Testis (tissue), 2 donors: ENCODE measurements at regions not wholly inside any gene's neighbourhood (a gene's known extent, or its start where the extent isn't known, plus 50 kb on each side); places are given as distances from the start of the nearest gene placed in this dataset.

Source experiments
- DNase-seq: peaks from one replicate; pipeline ENCODE4 v3.0.0-alpha.2; 2019
- H3K27ac ChIP-seq, 2 donors: fragments of 200-600 bp; sonication (generic); one replicate each; pipeline ENCODE4 v1.5.1; 2019
- H3K27me3 ChIP-seq: fragments of 200-600 bp; sonication (generic); one replicate; pipeline ENCODE4 v1.5.1; 2019
- H3K36me3 ChIP-seq: fragments of 200-600 bp; sonication (generic); one replicate; pipeline ENCODE4 v1.5.1; 2017; ENCODE audit warnings: low read depth; ENCODE audit errors: missing control alignments
- H3K4me1 ChIP-seq: fragments of 200-600 bp; sonication (generic); one replicate; pipeline ENCODE4 v1.5.1; 2019
- H3K4me3 ChIP-seq, 2 donors: fragments of 200-600 bp; sonication (generic); one replicate each; pipeline ENCODE4 v1.5.1; 2017 to 2019
- H3K9me3 ChIP-seq: fragments of 200-600 bp; sonication (generic); one replicate; pipeline ENCODE4 v1.5.1; 2017
- CTCF ChIP-seq, 3 experiments: fragments of 450-650 bp in 2 of 3; fragments of 200-600 bp in 1 of 3; sonication (generic) in 1 of 3; IDR thresholded peaks; one replicate each; pipeline ENCODE4 v1.5.1; 2016 to 2019; ENCODE audit warnings: antibody characterized with exemption in 3 of 3, mild to moderate bottlenecking in 2 of 3, moderate library complexity in 1 of 3
- POLR2A ChIP-seq: fragments of 450-650 bp; IDR thresholded peaks from one replicate; pipeline ENCODE4 v1.6.1; 2017; ENCODE audit warnings: antibody characterized with exemption, mild to moderate bottlenecking, moderate library complexity
- WGBS, 2 donors: methylation state at CpG; one replicate each; pipeline ENCODE4 v1.1.5; 2018; 5-methylcytosine and 5-hydroxymethylcytosine counted together
- intact Hi-C: fragments of 100-400 bp; cut with DNase I; formaldehyde crosslinking; loops from one replicate; pipeline ENCODE4 v1.15.1; 2023; ENCODE audit warnings: low total_unique reads

- Histone ChIP-seq H3K36me3 (no peaks in the 10 kb centered on the region), H3K27me3 (no peaks in the 10 kb centered on the region), H3K9me3 (no peaks in the 10 kb centered on the region), H3K4me1 (no peaks in the 10 kb centered on the region), H3K4me3 (no peak overlapping the region), H3K27ac (no peak overlapping the region)
- intact Hi-C loops, result no loop called here
- DNase-seq, result no peak
- TF ChIP-seq CTCF (IDR thresholded peaks at IDR 0.05) (no peak), POLR2A (no peak)
- 74 to 86% methylated on average over 3 of the region's 3 CpGs for WGBS, 2 donors
Observed at GRCh38 chr4:14835708-14836425, 166.4 kb upstream of the CPEB2 start.

GRCh38 chr4:14837860-14838259, 164.4 kb upstream of the CPEB2 start:
- H3K27me3 ChIP-seq, result no peaks in the 10 kb centered on the region
- no peaks in the 10 kb centered on the region for H3K4me1 ChIP-seq
- no peak for DNase-seq
- no peak overlapping the region for H3K4me3 ChIP-seq
- no peaks in the 10 kb centered on the region for H3K9me3 ChIP-seq
- intact Hi-C loops, result no loop called here
- 78 to 84% methylated on average over 4 of the region's 4 CpGs for WGBS, 2 donors
- no peaks in the 10 kb centered on the region for H3K36me3 ChIP-seq
- no peak overlapping the region for H3K27ac ChIP-seq
- TF ChIP-seq POLR2A (no peak), CTCF (IDR thresholded peaks at IDR 0.05) (no peak)

GRCh38 chr4:14841801-14842768, 160.2 kb upstream of the CPEB2 start:
- no peak overlapping the region for H3K27ac ChIP-seq

GRCh38 chr4:14842964-14843630, 159.2 kb upstream of the CPEB2 start:
- Histone ChIP-seq H3K36me3 (no peaks in the 10 kb centered on the region), H3K9me3 (no peaks in the 10 kb centered on the region), H3K4me3 (no peak overlapping the region), H3K4me1 (no peaks in the 10 kb centered on the region), H3K27ac (no peak overlapping the region), H3K27me3 (no peaks in the 10 kb centered on the region)
- DNase-seq, result no peak
- intact Hi-C loops, result no loop called here
- WGBS, 2 donors, result 92 to 93% methylated on average over 2 of the region's 2 CpGs
- TF ChIP-seq POLR2A (no peak), CTCF (IDR thresholded peaks at IDR 0.05) (no peak)

More at GRCh38 chr4:14841801-14842768, 160.2 kb upstream of the CPEB2 start:
- Histone ChIP-seq H3K4me3 (no peak overlapping the region), H3K4me1 (no peaks in the 10 kb centered on the region), H3K9me3 (no peaks in the 10 kb centered on the region), H3K27me3 (no peaks in the 10 kb centered on the region), H3K36me3 (no peaks in the 10 kb centered on the region)
- intact Hi-C loops, result no loop called here
- WGBS, 2 donors, result 77 to 79% methylated on average over 6 of the region's 6 CpGs
- TF ChIP-seq POLR2A (no peak), CTCF (IDR thresholded peaks at IDR 0.05) (no peak)
- no peak for DNase-seq
